K562 (cell line): ENCODE measurements at regions not wholly inside any gene's neighbourhood (a gene's known extent, or its start where the extent isn't known, plus 50 kb on each side); places are given as distances from the start of the nearest gene placed in this dataset.

ENCODE experiments used
- CXXC5 ChIP-seq: fragments of 250-450 bp; sonication (Bioruptor Pico); IDR thresholded peaks from 2 replicates; pipeline ENCODE4 v1.8.0; 2022; ENCODE audit warnings: inconsistent platforms, mild to moderate bottlenecking, moderate library complexity
- E2F6 ChIP-seq, 2 experiments: IDR thresholded peaks; 2 replicates each; pipeline ENCODE4 v1.6.1; 2011; ENCODE audit warnings: borderline replicate concordance in 1 of 2, control low read depth in 1 of 2, low read depth in 1 of 2, low read length in 1 of 2, mild to moderate bottlenecking in 1 of 2, mixed read lengths in 1 of 2, moderate library complexity in 1 of 2; ENCODE audit not compliant: insufficient read depth in 1 of 2, insufficient read length in 1 of 2, poor library complexity in 1 of 2, severe bottlenecking in 1 of 2; ENCODE audit errors: extremely low read depth in 1 of 2
- ETS2 ChIP-seq: IDR thresholded peaks from 2 replicates; pipeline ENCODE4 v1.6.1; 2016; ENCODE audit warnings: borderline replicate concordance, missing genetic modification characterization, mild to moderate bottlenecking, moderate library complexity, missing compliant biosample characterization; ENCODE audit not compliant: poor library complexity, severe bottlenecking
- FOSL1 ChIP-seq: fragments of 200-800 bp; sonication (Bioruptor generic); conservative IDR thresholded peaks from 2 replicates; pipeline ENCODE4 v1.6.1; 2016; ENCODE audit warnings: missing genetic modification characterization, missing compliant biosample characterization
- FOXA1 ChIP-seq: fragments of 450-650 bp; IDR thresholded peaks from 2 replicates; pipeline ENCODE4 v1.6.1; 2016; ENCODE audit warnings: mild to moderate bottlenecking, borderline replicate concordance
- HNRNPLL ChIP-seq: fragments of 200-400 bp; formaldehyde crosslinking; IDR thresholded peaks from 2 replicates; pipeline ENCODE4 v1.6.1; 2017; ENCODE audit warnings: low read length, low read depth, mild to moderate bottlenecking; ENCODE audit not compliant: poor library complexity, severe bottlenecking
- KDM4B ChIP-seq, 2 experiments: fragments of 450-650 bp in 1 of 2; sonication (generic) in 1 of 2; IDR thresholded peaks; 2 replicates each; pipeline ENCODE4 v1.6.1; 2016 to 2017; ENCODE audit warnings: borderline replicate concordance in 2 of 2, antibody characterized with exemption in 1 of 2, low read depth in 1 of 2, mild to moderate bottlenecking in 1 of 2
- KHSRP ChIP-seq: fragments of 450-650 bp; IDR thresholded peaks from 2 replicates; pipeline ENCODE4 v1.6.1; 2017
- MAX ChIP-seq: sonication (generic); formaldehyde crosslinking; IDR thresholded peaks from 2 replicates; pipeline ENCODE4 v1.9.0; 2022; ENCODE audit warnings: mild to moderate bottlenecking, missing genetic modification reagents
- MAZ ChIP-seq, 2 experiments: fragments of 450-650 bp in 1 of 2; sonication (generic) in 1 of 2; formaldehyde crosslinking; IDR thresholded peaks in 1 of 2; conservative IDR thresholded peaks in 1 of 2; 2 replicates each; pipeline versions ENCODE4 v1.4.0 to v1.5.0; 2020; ENCODE audit warnings: mild to moderate bottlenecking in 1 of 2, missing genetic modification reagents in 1 of 2
- MEF2D ChIP-seq: conservative IDR thresholded peaks from 2 replicates; pipeline ENCODE4 v1.6.1; 2016; ENCODE audit warnings: low read depth, missing genetic modification characterization, missing compliant biosample characterization
- MIER1 ChIP-seq: fragments of 450-650 bp; IDR thresholded peaks from 2 replicates; pipeline ENCODE4 v1.6.1; 2016; ENCODE audit warnings: antibody characterized with exemption, mild to moderate bottlenecking, low read depth
- NFIX ChIP-seq: fragments of 250-450 bp; sonication (Bioruptor Pico); IDR thresholded peaks from 2 replicates; pipeline ENCODE4 v1.4.0; 2020; ENCODE audit warnings: low read depth, mild to moderate bottlenecking, moderate library complexity
- POLR2A ChIP-seq: fragments of 450-650 bp; conservative IDR thresholded peaks from 2 replicates; pipeline ENCODE4 v1.6.1; 2016
- RBFOX2 ChIP-seq: fragments of 200-400 bp; formaldehyde crosslinking; IDR thresholded peaks from 2 replicates; pipeline ENCODE4 v1.6.1; 2017; ENCODE audit warnings: low read depth, mild to moderate bottlenecking, low read length, moderate library complexity
- SREBF2 ChIP-seq: sonication (generic); formaldehyde crosslinking; IDR thresholded peaks from 2 replicates; pipeline ENCODE4 v1.4.0; 2020; ENCODE audit warnings: mild to moderate bottlenecking, missing genetic modification reagents
- TBP ChIP-seq: optimal IDR thresholded peaks from 2 replicates; pipeline ENCODE3; 2011; ENCODE audit warnings: low read depth, low read length, improper control_type of control experiment
- TFAM ChIP-seq: fragments of 250-450 bp; sonication (Bioruptor Pico); conservative IDR thresholded peaks from 2 replicates; pipeline ENCODE4 v1.5.0; 2021; ENCODE audit warnings: mild to moderate bottlenecking, moderate library complexity
- ZBTB17 ChIP-seq: fragments of 450-650 bp; formaldehyde crosslinking; IDR thresholded peaks from 2 replicates; pipeline ENCODE4 v1.4.0; 2020; ENCODE audit warnings: mild to moderate bottlenecking
- ZBTB8A ChIP-seq: fragments of 450-650 bp; IDR thresholded peaks from 2 replicates; pipeline ENCODE4 v1.6.1; 2018; ENCODE audit warnings: mild to moderate bottlenecking, moderate library complexity; ENCODE audit not compliant: partially characterized antibody
- ZNF347 ChIP-seq: fragments of 450-650 bp; formaldehyde crosslinking; IDR thresholded peaks from 2 replicates; pipeline ENCODE4 v1.4.0; 2020; ENCODE audit warnings: low read depth, mild to moderate bottlenecking, moderate library complexity
- ZNF41 ChIP-seq: fragments of 250-450 bp; sonication (Bioruptor Pico); conservative IDR thresholded peaks from 2 replicates; pipeline ENCODE4 v1.4.0; 2020; ENCODE audit warnings: mild to moderate bottlenecking
- ZNF561 ChIP-seq: fragments of 450-650 bp; formaldehyde crosslinking; conservative IDR thresholded peaks from 2 replicates; pipeline ENCODE4 v1.4.0; 2020; ENCODE audit warnings: mild to moderate bottlenecking, moderate library complexity
- ZNF57 ChIP-seq: fragments of 450-650 bp; formaldehyde crosslinking; IDR thresholded peaks from 2 replicates; pipeline ENCODE4 v1.4.0; 2020; ENCODE audit warnings: mild to moderate bottlenecking, moderate library complexity
- ZNF639 ChIP-seq, 2 experiments: fragments of 200-800 bp in 1 of 2; sonication (Bioruptor generic) in 1 of 2; sonication (generic) in 1 of 2; formaldehyde crosslinking in 1 of 2; IDR thresholded peaks in 1 of 2; conservative IDR thresholded peaks in 1 of 2; 2 replicates each; pipeline versions ENCODE4 v1.5.0 to v1.6.1; 2016 to 2020; ENCODE audit warnings: missing compliant biosample characterization in 1 of 2, missing genetic modification characterization in 1 of 2, missing genetic modification reagents in 1 of 2
- ZNF668 ChIP-seq: fragments of 250-450 bp; sonication (Bioruptor Pico); IDR thresholded peaks from 2 replicates; pipeline ENCODE4 v1.8.0; 2022; ENCODE audit warnings: mild to moderate bottlenecking, inconsistent platforms
- ZNF766 ChIP-seq: fragments of 200-800 bp; sonication (Bioruptor generic); conservative IDR thresholded peaks from 2 replicates; pipeline ENCODE4 v1.6.1; 2016; ENCODE audit warnings: missing genetic modification characterization, missing compliant biosample characterization

GRCh38 chr3:72322264-72322976 is 525.8 kb downstream of the SHQ1 start (continued):
- TF ChIP-seq ZNF41 (CRISPR knock-in tag) (0 out of 2 replicates have a peak, but pooled peaks have one; percentile 35), ZBTB17 (CRISPR knock-in tag) (no peak; the same call in 1 of the 2 replicates), E2F6 (IDR thresholded peaks at IDR 0.05; ENCODE audit: borderline replicate concordance in 1 of 2, extremely low read depth in 1 of 2, insufficient read depth in 1 of 2, insufficient read length in 1 of 2, low read depth in 1 of 2, low read length in 1 of 2, poor library complexity in 1 of 2, severe bottlenecking in 1 of 2) (peak; percentile 77 to 81), TBP (no peak), ZNF561 (no peak), SREBF2 (CRISPR knock-in tag) (no peak), ZNF57 (CRISPR knock-in tag) (no peak), FOXA1 (no peak), ZNF347 (CRISPR knock-in tag) (no peak), RBFOX2 (peak; percentile 54; the same call in 1 of the 2 replicates), POLR2A (0 out of 2 replicates have a peak, but pooled peaks have one; percentile 36), MEF2D (peak; percentile 74; the same call in 1 of the 2 replicates), FOSL1 (tag) (peak; percentile 54), KDM4B (IDR thresholded peaks at IDR 0.05; ENCODE audit: borderline replicate concordance in 2 of 2, low read depth in 1 of 2) (no peak), NFIX (no peak), KHSRP (no peak), MIER1 (no peak), ZNF766 (CRISPR knock-in tag) (peak; percentile 90; the same call in 1 of the 2 replicates), MAX (peak; percentile 80), CXXC5 (CRISPR knock-in tag) (peak; percentile 84), TFAM (CRISPR knock-in tag) (no peak), ETS2 (tag) (no peak), HNRNPLL (no peak), MAZ (CRISPR knock-in tag; conservative IDR thresholded peaks at IDR 0.05 in 1 of 2, IDR thresholded peaks at IDR 0.05 in 1 of 2) (peak; percentile 23 to 54; a peak in 1 of 4 replicates), ZNF668 (CRISPR knock-in tag) (peak; percentile 86; the same call in 1 of the 2 replicates), ZNF639 (CRISPR knock-in tag; conservative IDR thresholded peaks at IDR 0.05 in 1 of 2, IDR thresholded peaks at IDR 0.05 in 1 of 2) (peak in 1 of 2 experiments; percentile 59; a peak in 1 of 4 replicates), ZBTB8A (no peak)
